Dermis blood vessel endothelial cell (primary cell): ENCODE measurements at regions not wholly inside any gene's neighbourhood (a gene's known extent, or its start where the extent isn't known, plus 50 kb on each side); places are given as distances from the start of the nearest gene placed in this dataset.

Experiments
- DNase-seq: peaks from one replicate; pipeline ENCODE4 v3.0.0; 2010

- DNase-seq = no peak
These were observed 203.3 kb upstream of the LRFN5 start for GRCh38 chr14:41403360-41403759.

GRCh38 chr14:41397926-41398325 is 208.8 kb upstream of the LRFN5 start:
- DNase-seq = no peak

- DNase-seq = no peak
These were observed 213.2 kb upstream of the LRFN5 start for GRCh38 chr14:41393512-41393911.

DNA sequence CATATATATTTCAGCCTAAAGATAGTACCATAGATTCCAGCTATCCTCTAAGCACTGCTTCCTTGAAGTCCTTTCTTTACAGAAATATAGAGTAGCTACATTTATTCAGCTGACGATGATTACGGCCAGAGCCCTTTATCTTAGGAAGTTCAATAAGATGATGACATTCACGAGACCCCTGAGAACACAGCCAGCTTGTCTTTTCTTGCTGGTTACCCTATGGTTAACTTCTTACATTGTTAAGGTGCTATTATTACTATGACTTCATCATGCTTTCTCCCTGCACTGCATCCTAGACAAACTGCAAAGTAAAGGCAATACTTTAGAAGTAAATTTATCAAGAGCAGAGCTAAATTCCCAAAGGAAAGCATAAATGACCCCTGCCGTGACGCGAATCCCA is 214.4 kb upstream of the LRFN5 start:
- no peak for DNase-seq

GRCh38 chr14:41389355-41389754 is 217.3 kb upstream of the LRFN5 start:
- DNase-seq = no peak

GRCh38 chr14:41385797-41386196 is 220.9 kb upstream of the LRFN5 start:
- no peak for DNase-seq

DNA sequence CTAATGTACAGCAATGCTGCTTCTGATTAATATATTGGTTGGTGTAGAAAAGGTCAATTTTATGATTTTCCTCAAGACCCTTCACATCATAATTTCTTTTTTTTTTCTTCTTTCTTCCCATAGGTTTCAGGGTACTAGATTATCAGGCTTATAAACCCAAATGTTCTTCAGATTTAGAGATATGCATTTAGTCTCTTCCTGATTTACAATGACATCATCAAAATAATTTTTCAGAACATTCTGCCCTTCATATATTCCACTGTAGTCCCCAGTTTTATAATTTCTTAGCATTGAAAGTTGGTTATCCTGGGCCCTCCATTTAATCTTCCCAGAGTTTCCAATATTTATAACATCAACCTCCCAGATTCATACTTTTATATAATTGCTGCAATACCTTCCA is 226.7 kb upstream of the LRFN5 start:
- DNase-seq = no peak

DNA sequence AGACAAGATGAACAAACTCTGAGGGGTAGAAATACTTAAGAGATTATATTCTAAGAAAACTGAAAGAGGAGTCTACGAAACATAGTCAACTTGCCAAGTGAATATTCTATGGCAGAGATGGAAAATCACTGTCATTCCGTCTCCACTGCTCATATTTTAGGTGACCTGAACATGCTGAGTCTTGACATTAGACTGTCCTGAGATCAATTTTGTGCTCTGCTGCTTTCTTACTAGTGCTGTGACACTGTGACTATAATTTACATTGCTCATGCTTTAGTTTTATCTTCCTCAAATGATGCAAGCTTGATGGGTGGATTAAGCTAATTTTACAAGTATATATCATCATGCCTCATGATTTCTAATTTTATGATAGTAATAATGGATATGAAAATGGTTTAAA is 228.2 kb upstream of the LRFN5 start:
- no peak for DNase-seq

- no peak for DNase-seq
These were observed 228.7 kb upstream of the LRFN5 start for GRCh38 chr14:41377932-41378331.

DNA sequence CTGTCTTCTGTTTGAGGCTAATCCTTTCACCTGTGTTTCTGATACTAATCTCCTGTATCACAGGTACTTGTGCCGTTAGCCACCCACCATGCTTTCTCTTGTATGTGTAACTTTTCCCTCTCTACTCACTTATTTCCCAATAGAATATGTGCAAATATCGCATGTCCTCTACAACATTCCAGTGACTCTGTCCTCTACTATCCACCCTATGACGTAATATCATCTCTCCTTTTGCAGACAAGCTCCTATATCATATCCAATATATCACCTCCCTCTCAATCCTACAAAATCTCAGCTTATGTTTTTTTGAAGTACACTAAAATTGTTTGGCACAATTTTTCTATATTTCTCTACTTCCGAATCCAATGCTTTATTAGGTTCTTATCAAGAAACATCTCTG is 232.6 kb upstream of the LRFN5 start:
- no peak for DNase-seq

DNA sequence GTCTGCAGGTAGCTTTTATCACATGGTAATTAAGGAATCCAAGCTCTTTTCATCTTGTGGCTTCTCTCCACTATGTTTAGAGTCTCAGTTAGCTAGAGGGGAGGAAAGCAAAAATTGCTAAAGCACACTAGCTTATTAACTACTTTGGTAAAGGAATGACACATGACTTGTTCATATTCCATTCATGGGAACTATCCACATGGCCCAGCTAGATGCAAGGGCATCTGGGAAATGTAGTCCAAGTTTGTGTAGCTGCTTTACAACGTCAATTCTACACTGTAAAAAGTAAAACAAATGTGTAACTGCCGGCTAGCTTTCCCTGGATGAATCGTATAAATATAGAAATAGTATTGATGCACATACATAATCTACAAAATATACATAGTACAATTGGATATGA is 244.5 kb upstream of the LRFN5 start:
- no peak for DNase-seq

- no peak for DNase-seq
These were observed 246.6 kb upstream of the LRFN5 start for GRCh38 chr14:41360126-41360525.

- no peak for DNase-seq
These were observed 250.8 kb upstream of the LRFN5 start for GRCh38 chr14:41355866-41356265.

DNA sequence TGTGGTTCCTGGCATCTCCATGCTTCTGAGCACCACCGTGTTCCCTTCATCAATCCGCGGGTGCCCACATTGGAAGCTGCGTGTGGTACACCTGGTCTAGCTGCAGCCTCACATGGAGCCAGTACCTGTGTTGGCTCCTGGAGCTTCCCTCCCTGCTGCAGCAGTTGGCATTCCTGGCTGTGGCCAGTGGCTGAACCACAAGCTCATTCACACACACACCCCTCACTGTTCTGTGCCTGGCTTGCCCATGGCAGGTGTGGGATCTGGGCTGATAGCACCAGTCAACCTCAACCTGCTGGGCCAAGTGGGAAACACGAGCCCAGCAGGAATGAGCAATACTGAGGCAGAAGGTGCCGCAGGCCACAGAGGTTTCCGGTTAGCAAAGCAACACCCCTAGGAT is 256.2 kb upstream of the LRFN5 start:
- DNase-seq = no peak

- no peak for DNase-seq
These were observed 257.3 kb upstream of the LRFN5 start for GRCh38 chr14:41349289-41349910.

DNA sequence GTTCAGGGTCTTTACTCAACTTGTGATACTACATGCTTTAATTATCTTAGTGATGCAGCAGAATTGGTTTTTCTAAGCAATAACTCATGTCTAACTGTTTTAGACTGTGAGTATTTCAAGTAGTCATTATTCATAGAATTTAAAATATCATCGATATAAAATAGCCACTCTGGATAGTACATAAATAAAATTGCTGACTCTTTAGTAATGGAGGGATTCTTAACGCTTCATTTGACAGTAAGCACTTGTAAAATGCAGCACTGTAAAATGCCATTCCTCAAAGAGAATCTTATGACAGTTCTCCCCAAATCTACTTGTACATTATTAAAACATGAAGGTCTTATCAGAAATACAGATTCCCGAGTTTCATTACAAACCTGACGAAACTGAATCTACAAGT is 262.8 kb upstream of the LRFN5 start:
- DNase-seq = no peak

DNA sequence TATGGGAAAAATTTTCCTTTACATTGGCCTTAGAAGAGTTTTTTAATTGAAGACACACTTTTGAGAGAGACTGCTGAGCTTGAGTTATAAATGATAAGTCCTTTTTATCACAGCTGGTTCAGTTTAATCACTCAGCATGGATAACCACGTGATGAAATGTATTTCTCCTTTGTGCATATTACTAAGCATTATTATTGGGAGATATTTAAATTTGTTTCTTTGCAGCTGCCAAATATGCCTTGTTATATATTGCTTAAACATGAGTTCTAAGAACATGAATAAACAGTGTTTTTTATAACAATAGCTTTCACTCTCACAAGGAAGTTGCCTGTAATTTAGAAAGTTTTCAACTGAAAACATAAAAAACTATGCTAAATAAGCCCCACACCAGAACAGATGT is 293.5 kb upstream of the LRFN5 start:
- DNase-seq = no peak

GRCh38 chr14:41303506-41303905 is 303.2 kb upstream of the LRFN5 start:
- DNase-seq = no peak

DNA sequence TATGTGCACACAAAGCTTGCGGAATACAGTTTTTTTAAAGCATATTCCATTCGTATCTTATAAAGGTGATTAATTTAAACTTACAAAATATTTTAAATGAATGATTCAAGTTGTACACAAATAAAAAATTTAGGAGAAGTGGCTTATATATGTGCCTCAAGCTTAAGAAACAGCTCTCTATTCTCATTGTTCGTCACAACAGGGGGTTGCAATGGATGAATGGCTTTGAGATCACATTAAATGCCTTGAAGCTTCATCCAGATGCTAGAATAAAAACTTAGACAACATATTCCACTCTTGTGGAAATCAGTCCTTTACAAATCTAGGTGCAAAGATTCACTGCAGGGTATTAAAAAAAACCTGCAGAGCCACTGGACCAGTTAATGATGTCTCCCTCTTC is 303.9 kb upstream of the LRFN5 start:
- DNase-seq = no peak

- no peak for DNase-seq
These were observed 306.8 kb upstream of the LRFN5 start for GRCh38 chr14:41299924-41300323.

DNA sequence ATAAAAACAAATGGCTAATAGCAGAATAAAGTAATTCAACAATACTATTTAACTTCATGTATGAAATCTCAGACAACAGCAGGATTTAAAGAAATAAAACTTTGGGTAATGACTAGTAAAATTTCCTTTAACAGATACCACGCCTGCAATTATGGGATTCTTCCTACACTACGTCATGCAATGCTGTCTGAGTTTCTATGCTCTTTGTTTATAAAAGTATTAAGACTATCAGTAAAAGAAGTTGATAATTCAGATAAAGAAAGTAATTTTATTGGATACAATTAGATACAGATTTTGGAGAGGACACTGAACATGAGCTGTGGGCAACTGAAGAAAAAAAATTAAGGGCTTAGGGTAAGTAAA is 308.4 kb upstream of the LRFN5 start:
- DNase-seq = no peak

DNA sequence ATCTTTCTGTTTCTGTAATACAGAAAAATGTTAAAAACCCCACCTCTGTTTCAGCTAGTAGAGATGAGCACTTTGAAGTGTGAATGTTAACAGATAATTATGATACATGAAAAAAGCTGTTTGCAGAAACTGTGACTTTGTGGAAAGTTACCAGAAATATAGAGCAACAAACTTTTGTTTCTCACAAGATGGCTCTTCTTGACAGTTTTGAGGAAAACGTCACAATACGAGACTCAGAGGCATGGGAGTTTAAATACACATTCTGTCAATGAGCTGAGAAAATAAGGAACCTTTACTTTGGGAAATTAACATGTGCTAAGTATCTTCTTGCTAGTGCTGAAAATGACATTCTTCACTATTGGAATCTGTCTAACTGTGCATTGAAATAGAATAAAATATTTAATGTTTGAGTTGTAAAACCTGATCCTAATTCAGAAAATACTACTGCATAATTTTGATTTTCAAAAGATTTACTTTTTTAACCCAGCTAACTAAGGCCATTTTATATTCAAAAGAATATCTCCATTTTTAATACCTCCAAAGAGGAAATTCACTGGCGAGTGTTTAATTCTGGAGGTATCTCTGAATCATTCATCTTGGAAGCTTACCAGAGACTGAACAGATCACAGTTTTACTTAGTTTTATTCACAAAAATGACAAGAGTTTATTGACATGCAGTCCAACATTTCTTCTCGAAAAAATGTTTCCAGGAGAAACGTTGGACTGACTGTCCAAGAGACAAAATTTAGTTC is 308.9 kb upstream of the LRFN5 start:
- DNase-seq = no peak

DNA sequence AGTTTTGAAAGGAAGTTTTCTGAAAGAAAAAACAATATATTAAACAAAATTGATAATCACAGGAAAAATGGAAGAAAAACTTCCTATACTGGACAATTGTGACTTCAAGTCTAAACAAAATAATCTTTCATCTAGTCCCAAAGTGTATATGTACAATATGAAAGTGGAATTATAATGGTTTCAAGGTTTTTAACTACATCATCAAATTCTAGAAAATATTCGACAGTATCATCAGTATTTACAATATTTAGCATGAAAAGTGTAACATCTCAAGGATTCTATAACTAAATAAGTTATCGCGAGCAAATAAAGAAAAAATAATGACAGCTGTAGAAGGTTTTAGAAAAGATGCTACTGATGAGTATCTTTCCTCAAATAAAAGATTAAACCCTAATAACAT is 310.9 kb upstream of the LRFN5 start:
- no peak for DNase-seq

DNA sequence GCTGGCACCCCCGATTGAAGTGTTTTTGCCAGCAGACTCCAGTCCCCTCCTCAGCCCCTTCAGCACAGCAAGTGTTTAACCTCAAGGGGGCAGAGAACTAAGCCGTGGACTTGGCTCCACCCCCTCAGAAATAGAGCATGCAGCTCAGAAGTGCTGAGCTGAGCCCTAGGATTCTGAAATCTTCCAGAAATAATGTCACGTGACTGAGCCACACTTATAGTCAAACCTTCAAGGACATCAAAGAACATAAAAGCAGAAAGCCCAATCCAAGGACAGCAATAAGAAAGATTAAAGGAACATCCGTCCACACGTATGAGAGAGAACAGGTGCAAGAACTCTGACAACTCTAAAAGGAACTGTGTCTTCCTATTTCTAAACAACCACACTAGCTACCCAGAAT is 317.7 kb upstream of the LRFN5 start:
- DNase-seq = no peak

GRCh38 chr14:41285186-41285748 is 321.4 kb upstream of the LRFN5 start:
- DNase-seq = peak; percentile 2
